Neural cell (in vitro differentiated cells): ENCODE measurements at regions not wholly inside any gene's neighbourhood (a gene's known extent, or its start where the extent isn't known, plus 50 kb on each side); places are given as distances from the start of the nearest gene placed in this dataset.
A peak's percentile ranks its signal among the peaks of the same experiment; 100 is the strongest.

Source experiments
- H2AFZ ChIP-seq: fragments of 200-600, 300-800 bp; sonication (generic), shearing (Covaris generic); 2 replicates; pipeline ENCODE4 v1.6.0; 2014; ENCODE audit warnings: low read depth, mild to moderate bottlenecking, antibody characterized with exemption, low read length, moderate library complexity
- H3F3A ChIP-seq: fragments of 200-600 bp; shearing (Covaris generic); 2 replicates; pipeline ENCODE4 v1.6.1; 2016; ENCODE audit warnings: mild to moderate bottlenecking, moderate library complexity, mixed read lengths, antibody characterized with exemption, low read length; ENCODE audit not compliant: insufficient read depth, poor library complexity, severe bottlenecking
- H3K27ac ChIP-seq: fragments of 200-600, 300-800 bp; sonication (generic), shearing (Covaris generic); 2 replicates; pipeline ENCODE4 v1.5.1; 2014; ENCODE audit warnings: mild to moderate bottlenecking, low read length, moderate library complexity
- H3K27me3 ChIP-seq: fragments of 300-800, 200-600 bp; sonication (generic), shearing (Covaris generic); 2 replicates; pipeline ENCODE4 v1.6.0; 2014; ENCODE audit warnings: mild to moderate bottlenecking, low read depth, low read length, moderate library complexity; ENCODE audit not compliant: insufficient read depth
- H3K36me3 ChIP-seq: fragments of 300-800, 200-600 bp; sonication (generic), shearing (Covaris generic); 2 replicates; pipeline ENCODE4 v1.5.1; 2014; ENCODE audit warnings: mild to moderate bottlenecking, antibody characterized with exemption, low read length, moderate library complexity; ENCODE audit not compliant: insufficient read depth
- H3K4me2 ChIP-seq: fragments of 300-800, 200-600 bp; sonication (generic), shearing (Covaris generic); 2 replicates; pipeline ENCODE4 v1.6.0; 2014; ENCODE audit warnings: mild to moderate bottlenecking, low read length
- H3K4me3 ChIP-seq: fragments of 300-800, 200-600 bp; sonication (generic), shearing (Covaris generic); 2 replicates; pipeline ENCODE4 v1.5.1; 2014; ENCODE audit warnings: mild to moderate bottlenecking, low read length, moderate library complexity
- H3K79me2 ChIP-seq: fragments of 200-600 bp; shearing (Covaris generic); replicated peaks from 2 replicates; pipeline ENCODE4 v1.6.0; 2014; ENCODE audit warnings: mild to moderate bottlenecking, low read length, moderate library complexity; ENCODE audit not compliant: insufficient read depth
- H3K9ac ChIP-seq: fragments of 300-800, 200-600 bp; sonication (generic), shearing (Covaris generic); 2 replicates; pipeline ENCODE4 v1.6.1; 2016; ENCODE audit warnings: mild to moderate bottlenecking, low read length, mixed read lengths
- H3K9me2 ChIP-seq: fragments of 200-600 bp; shearing (Covaris generic); 2 replicates; pipeline ENCODE4 v1.6.1; 2016; ENCODE audit warnings: mild to moderate bottlenecking, low read length, mixed read lengths; ENCODE audit not compliant: insufficient read depth
- H3K9me3 ChIP-seq: fragments of 200-600, 300-800 bp; sonication (generic), shearing (Covaris generic); 2 replicates; pipeline ENCODE4 v1.6.1; 2016; ENCODE audit warnings: mild to moderate bottlenecking, mixed run types, low read length, moderate library complexity, mixed read lengths
- H4K20me1 ChIP-seq: fragments of 200-600 bp; shearing (Covaris generic); 2 replicates; pipeline ENCODE4 v1.6.1; 2016; ENCODE audit warnings: mild to moderate bottlenecking, mixed run types; ENCODE audit not compliant: insufficient read depth
- EP300 ChIP-seq: fragments of 450-650 bp; conservative IDR thresholded peaks from 2 replicates; pipeline ENCODE4 v1.6.1; 2014; ENCODE audit warnings: antibody characterized with exemption, mild to moderate bottlenecking, moderate library complexity; ENCODE audit not compliant: poor library complexity, severe bottlenecking
- EZH2 ChIP-seq: fragments of 200-600, 300-800 bp; shearing (Covaris generic), sonication (generic); IDR thresholded peaks from 2 replicates; pipeline ENCODE4 v1.6.1; 2014; ENCODE audit warnings: antibody characterized with exemption, low read length, borderline replicate concordance, mild to moderate bottlenecking; ENCODE audit not compliant: insufficient read depth, poor library complexity, severe bottlenecking
- MXI1 ChIP-seq: fragments of 450-650 bp; conservative IDR thresholded peaks from 2 replicates; pipeline ENCODE4 v1.6.1; 2014; ENCODE audit warnings: antibody characterized with exemption, mild to moderate bottlenecking; ENCODE audit not compliant: poor library complexity, severe bottlenecking
- POLR2AphosphoS5 ChIP-seq: IDR thresholded peaks from 2 replicates; pipeline ENCODE4 v1.6.1; 2012
- RAD21 ChIP-seq: fragments of 450-650 bp; conservative IDR thresholded peaks from 2 replicates; pipeline ENCODE4 v1.6.1; 2014; ENCODE audit warnings: antibody characterized with exemption, mild to moderate bottlenecking, moderate library complexity
- SMC3 ChIP-seq: fragments of 450-650 bp; conservative IDR thresholded peaks from 2 replicates; pipeline ENCODE4 v1.6.1; 2014; ENCODE audit warnings: antibody characterized with exemption, mild to moderate bottlenecking, moderate library complexity; ENCODE audit not compliant: poor library complexity
- TAF1 ChIP-seq: IDR thresholded peaks from 2 replicates; pipeline ENCODE4 v1.6.1; 2012; ENCODE audit warnings: low read depth
- TF ChIP-seq, protein P1 (sequence below): IDR thresholded peaks from 2 replicates; pipeline ENCODE4 v1.6.1; 2012; ENCODE audit warnings: borderline replicate concordance
- TF ChIP-seq, protein P2 (sequence below): fragments of 450-650 bp; IDR thresholded peaks from 2 replicates; pipeline ENCODE4 v1.5.1; 2014; ENCODE audit warnings: antibody characterized with exemption, mild to moderate bottlenecking, moderate library complexity; ENCODE audit not compliant: poor library complexity, severe bottlenecking

DNA sequence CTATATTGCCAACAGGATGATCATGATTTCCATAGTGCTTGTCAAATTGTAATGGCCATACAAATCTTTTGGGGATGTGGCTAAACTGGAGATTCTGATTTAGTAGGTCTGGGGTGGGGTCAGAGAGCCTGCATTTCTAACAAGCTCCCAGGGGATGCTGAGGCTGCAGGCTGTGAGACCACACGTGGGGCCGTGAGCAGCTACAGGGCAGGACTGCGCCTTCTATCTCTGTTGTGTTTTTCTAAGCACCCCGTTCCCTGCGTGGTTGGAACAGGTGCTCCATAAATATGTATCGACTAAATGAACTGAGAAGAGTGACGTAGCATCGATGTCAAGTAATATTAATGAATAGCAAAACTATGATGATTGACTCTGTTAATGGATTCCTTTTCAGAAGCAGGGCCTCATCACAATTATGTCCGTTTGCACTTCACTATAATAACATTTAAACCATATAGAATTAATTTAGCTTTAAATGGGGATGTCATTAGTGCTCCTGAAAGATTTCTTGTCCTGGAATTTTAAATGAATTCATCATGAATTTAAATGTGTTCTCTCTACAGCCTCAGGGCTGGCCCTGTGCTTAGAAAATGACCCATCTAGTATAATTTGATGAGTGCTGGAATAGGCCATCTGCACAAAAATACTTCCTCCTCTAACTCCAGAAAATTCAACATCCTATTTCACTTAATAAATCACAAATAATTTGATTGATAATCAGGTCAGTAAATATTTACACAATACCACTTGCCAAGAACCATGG is 51.7 kb upstream of the SIAH3 start:
- H2AFZ ChIP-seq: no peak overlapping the region
- H3K9me2 ChIP-seq: no peaks in the 10 kb centered on the region
- H4K20me1 ChIP-seq: no peaks in the 10 kb centered on the region
- no peak overlapping the region for H3K4me3 ChIP-seq
- H3K9me3 ChIP-seq: no peaks in the 10 kb centered on the region
- peak overlapping the region; percentile 31 for H3K27ac ChIP-seq
- no peaks in the 10 kb centered on the region for H3K79me2 ChIP-seq
- TF ChIP-seq MXI1 (no peak), EP300 (no peak), SMC3 (no peak), RAD21 (no peak), EZH2 (no peak), TAF1 (no peak), POLR2AphosphoS5 (no peak)
- TF ChIP-seq, protein P1, sequence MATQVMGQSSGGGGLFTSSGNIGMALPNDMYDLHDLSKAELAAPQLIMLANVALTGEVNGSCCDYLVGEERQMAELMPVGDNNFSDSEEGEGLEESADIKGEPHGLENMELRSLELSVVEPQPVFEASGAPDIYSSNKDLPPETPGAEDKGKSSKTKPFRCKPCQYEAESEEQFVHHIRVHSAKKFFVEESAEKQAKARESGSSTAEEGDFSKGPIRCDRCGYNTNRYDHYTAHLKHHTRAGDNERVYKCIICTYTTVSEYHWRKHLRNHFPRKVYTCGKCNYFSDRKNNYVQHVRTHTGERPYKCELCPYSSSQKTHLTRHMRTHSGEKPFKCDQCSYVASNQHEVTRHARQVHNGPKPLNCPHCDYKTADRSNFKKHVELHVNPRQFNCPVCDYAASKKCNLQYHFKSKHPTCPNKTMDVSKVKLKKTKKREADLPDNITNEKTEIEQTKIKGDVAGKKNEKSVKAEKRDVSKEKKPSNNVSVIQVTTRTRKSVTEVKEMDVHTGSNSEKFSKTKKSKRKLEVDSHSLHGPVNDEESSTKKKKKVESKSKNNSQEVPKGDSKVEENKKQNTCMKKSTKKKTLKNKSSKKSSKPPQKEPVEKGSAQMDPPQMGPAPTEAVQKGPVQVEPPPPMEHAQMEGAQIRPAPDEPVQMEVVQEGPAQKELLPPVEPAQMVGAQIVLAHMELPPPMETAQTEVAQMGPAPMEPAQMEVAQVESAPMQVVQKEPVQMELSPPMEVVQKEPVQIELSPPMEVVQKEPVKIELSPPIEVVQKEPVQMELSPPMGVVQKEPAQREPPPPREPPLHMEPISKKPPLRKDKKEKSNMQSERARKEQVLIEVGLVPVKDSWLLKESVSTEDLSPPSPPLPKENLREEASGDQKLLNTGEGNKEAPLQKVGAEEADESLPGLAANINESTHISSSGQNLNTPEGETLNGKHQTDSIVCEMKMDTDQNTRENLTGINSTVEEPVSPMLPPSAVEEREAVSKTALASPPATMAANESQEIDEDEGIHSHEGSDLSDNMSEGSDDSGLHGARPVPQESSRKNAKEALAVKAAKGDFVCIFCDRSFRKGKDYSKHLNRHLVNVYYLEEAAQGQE: no peak
- TF ChIP-seq, protein P2, sequence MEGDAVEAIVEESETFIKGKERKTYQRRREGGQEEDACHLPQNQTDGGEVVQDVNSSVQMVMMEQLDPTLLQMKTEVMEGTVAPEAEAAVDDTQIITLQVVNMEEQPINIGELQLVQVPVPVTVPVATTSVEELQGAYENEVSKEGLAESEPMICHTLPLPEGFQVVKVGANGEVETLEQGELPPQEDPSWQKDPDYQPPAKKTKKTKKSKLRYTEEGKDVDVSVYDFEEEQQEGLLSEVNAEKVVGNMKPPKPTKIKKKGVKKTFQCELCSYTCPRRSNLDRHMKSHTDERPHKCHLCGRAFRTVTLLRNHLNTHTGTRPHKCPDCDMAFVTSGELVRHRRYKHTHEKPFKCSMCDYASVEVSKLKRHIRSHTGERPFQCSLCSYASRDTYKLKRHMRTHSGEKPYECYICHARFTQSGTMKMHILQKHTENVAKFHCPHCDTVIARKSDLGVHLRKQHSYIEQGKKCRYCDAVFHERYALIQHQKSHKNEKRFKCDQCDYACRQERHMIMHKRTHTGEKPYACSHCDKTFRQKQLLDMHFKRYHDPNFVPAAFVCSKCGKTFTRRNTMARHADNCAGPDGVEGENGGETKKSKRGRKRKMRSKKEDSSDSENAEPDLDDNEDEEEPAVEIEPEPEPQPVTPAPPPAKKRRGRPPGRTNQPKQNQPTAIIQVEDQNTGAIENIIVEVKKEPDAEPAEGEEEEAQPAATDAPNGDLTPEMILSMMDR: no peak
- no peaks in the 10 kb centered on the region for H3K27me3 ChIP-seq
- no peak overlapping the region for H3K9ac ChIP-seq
- no peak overlapping the region for H3K4me2 ChIP-seq
- H3K36me3 ChIP-seq: no peaks in the 10 kb centered on the region
- no peaks in the 10 kb centered on the region for H3F3A ChIP-seq
